ENCODE measurements at regions not wholly inside any gene's neighbourhood (a gene's known extent, or its start where the extent isn't known, plus 50 kb on each side); places are given as distances from the start of the nearest gene placed in this dataset.

DNA sequence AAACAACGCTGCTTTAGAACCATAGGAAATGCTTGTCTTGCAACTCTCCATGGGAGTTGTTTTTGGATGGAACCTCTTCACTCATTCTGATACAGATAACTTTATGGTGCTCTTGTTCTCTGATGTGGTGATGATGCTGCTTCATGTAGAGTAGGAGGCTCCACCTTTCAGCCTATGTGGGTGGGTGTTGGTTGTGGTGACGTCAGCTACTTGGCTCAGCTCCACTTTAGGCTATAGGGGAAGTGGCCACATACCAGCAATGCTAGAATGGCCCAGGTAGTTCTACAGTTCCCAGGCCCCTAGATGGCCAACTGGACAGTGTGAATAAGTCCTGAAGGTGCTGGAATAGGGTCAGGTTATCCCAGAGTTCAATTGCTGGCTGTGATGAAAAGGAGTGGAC lies 192.1 kb downstream of the TBX22 start:
- TF ChIP-seq, protein P1, sequence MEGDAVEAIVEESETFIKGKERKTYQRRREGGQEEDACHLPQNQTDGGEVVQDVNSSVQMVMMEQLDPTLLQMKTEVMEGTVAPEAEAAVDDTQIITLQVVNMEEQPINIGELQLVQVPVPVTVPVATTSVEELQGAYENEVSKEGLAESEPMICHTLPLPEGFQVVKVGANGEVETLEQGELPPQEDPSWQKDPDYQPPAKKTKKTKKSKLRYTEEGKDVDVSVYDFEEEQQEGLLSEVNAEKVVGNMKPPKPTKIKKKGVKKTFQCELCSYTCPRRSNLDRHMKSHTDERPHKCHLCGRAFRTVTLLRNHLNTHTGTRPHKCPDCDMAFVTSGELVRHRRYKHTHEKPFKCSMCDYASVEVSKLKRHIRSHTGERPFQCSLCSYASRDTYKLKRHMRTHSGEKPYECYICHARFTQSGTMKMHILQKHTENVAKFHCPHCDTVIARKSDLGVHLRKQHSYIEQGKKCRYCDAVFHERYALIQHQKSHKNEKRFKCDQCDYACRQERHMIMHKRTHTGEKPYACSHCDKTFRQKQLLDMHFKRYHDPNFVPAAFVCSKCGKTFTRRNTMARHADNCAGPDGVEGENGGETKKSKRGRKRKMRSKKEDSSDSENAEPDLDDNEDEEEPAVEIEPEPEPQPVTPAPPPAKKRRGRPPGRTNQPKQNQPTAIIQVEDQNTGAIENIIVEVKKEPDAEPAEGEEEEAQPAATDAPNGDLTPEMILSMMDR (conservative IDR thresholded peaks at IDR 0.05) = no peak
- TF ChIP-seq ZFX (IDR thresholded peaks at IDR 0.05) = no peak
